Tongue (tissue), 1 donor: ENCODE measurements at regions not wholly inside any gene's neighbourhood (a gene's known extent, or its start where the extent isn't known, plus 50 kb on each side); places are given as distances from the start of the nearest gene placed in this dataset.
"Not testable (repeated sequence)": the region's sequence is repeated elsewhere in the genome, so short reads cannot be mapped to it uniquely, and the experiment has no call there.

Source experiments
- DNase-seq: peaks from one replicate; pipeline ENCODE4 v3.0.0-alpha.2; 2015

GRCh38 chr3:145864336-145864735, 296.6 kb downstream of the PLOD2 start:
- no peak for DNase-seq

- peak; percentile 32 for DNase-seq
Observed at GRCh38 chr3:145865399-145866018, 295.5 kb downstream of the PLOD2 start.

GRCh38 chr3:145869958-145870357, 291.0 kb downstream of the PLOD2 start:
- no peak for DNase-seq

- DNase-seq: peak; percentile 10
Observed at GRCh38 chr3:145882436-145882835, 278.5 kb downstream of the PLOD2 start.

GRCh38 chr3:145889730-145890129, 271.3 kb downstream of the PLOD2 start:
- DNase-seq: no peak

- DNase-seq: no peak
Observed at GRCh38 chr3:145892869-145893268, 268.1 kb downstream of the PLOD2 start.

- no peak for DNase-seq
Observed at GRCh38 chr3:145893331-145893730, 267.7 kb downstream of the PLOD2 start.

GRCh38 chr3:145898487-145898886, 262.5 kb downstream of the PLOD2 start:
- DNase-seq: no peak

- DNase-seq: no peak
Observed at GRCh38 chr3:145899241-145899640, 261.7 kb downstream of the PLOD2 start.

GRCh38 chr3:145900056-145900829, 260.7 kb downstream of the PLOD2 start:
- no peak for DNase-seq

GRCh38 chr3:145902166-145902565, 258.8 kb downstream of the PLOD2 start:
- no peak for DNase-seq

GRCh38 chr3:145903472-145904013, 257.4 kb downstream of the PLOD2 start:
- no peak for DNase-seq

GRCh38 chr3:145904138-145904537, 256.8 kb downstream of the PLOD2 start:
- no peak for DNase-seq

- no peak for DNase-seq
Observed at GRCh38 chr3:145906301-145906700, 254.7 kb downstream of the PLOD2 start.

- peak; percentile 7 for DNase-seq
Observed at GRCh38 chr3:145906755-145907154, 254.2 kb downstream of the PLOD2 start.

- DNase-seq: no peak
Observed at GRCh38 chr3:145911016-145911415, 250.0 kb downstream of the PLOD2 start.

- DNase-seq: no peak
Observed at GRCh38 chr3:145915787-145916186, 245.2 kb downstream of the PLOD2 start.

- not testable (repeated sequence) for DNase-seq
Observed at GRCh38 chr3:145927736-145928135, 233.2 kb downstream of the PLOD2 start.

- DNase-seq: no peak
Observed at GRCh38 chr3:145936971-145937370, 224.0 kb downstream of the PLOD2 start.

GRCh38 chr3:145939431-145939830, 221.6 kb downstream of the PLOD2 start:
- peak; percentile 25 for DNase-seq

- DNase-seq: no peak
Observed at GRCh38 chr3:145942052-145942451, 218.9 kb downstream of the PLOD2 start.

- no peak for DNase-seq
Observed at GRCh38 chr3:145943952-145944351, 217.0 kb downstream of the PLOD2 start.

GRCh38 chr3:145951441-145951840, 209.5 kb downstream of the PLOD2 start:
- DNase-seq: no peak

GRCh38 chr3:145952536-145952935, 208.4 kb downstream of the PLOD2 start:
- DNase-seq: peak; percentile 16
